ENCODE measurements at regions not wholly inside any gene's neighbourhood (a gene's known extent, or its start where the extent isn't known, plus 50 kb on each side); places are given as distances from the start of the nearest gene placed in this dataset.

GRCh38 chr1:43063394-43064219 lies 104.9 kb upstream of the SLC2A1 start:
- DNase-seq (ENCODE audit: low read depth), result no peak
- H3K9ac ChIP-seq (ENCODE audit: low read length), result no peak overlapping the region
- peaks cover 4% of the 10 kb centered on the region for H3K4me1 ChIP-seq (ENCODE audit: control insufficient read depth, insufficient read depth, low read length)
- H3K4me3 ChIP-seq (ENCODE audit: low read length), result no peak overlapping the region
- peaks cover 49% of the 10 kb centered on the region for H3K27me3 ChIP-seq (replicated peaks; ENCODE audit: control insufficient read depth, insufficient read depth, low read length)
- no peaks in the 10 kb centered on the region for H3K9me3 ChIP-seq (ENCODE audit: control insufficient read depth, low read length)
- H3K36me3 ChIP-seq (ENCODE audit: control insufficient read depth, insufficient read depth, low read length, severe bottlenecking), result no peaks in the 10 kb centered on the region

GRCh38 chr1:43062527-43063095 lies 103.9 kb upstream of the SLC2A1 start:
- H3K27me3 ChIP-seq (replicated peaks; ENCODE audit: control insufficient read depth, insufficient read depth, low read length), result peaks cover 42% of the 10 kb centered on the region
- no peaks in the 10 kb centered on the region for H3K9me3 ChIP-seq (ENCODE audit: control insufficient read depth, low read length)
- no peak for DNase-seq (ENCODE audit: low read depth)
- no peak overlapping the region for H3K9ac ChIP-seq (ENCODE audit: low read length)
- no peak overlapping the region for H3K4me3 ChIP-seq (ENCODE audit: low read length)
- H3K4me1 ChIP-seq (ENCODE audit: control insufficient read depth, insufficient read depth, low read length), result peaks cover 4% of the 10 kb centered on the region
- no peaks in the 10 kb centered on the region for H3K36me3 ChIP-seq (ENCODE audit: control insufficient read depth, insufficient read depth, low read length, severe bottlenecking)

GRCh38 chr1:43061757-43062156 lies 103.1 kb upstream of the SLC2A1 start:
- H3K36me3 ChIP-seq (ENCODE audit: control insufficient read depth, insufficient read depth, low read length, severe bottlenecking), result no peaks in the 10 kb centered on the region
- H3K4me3 ChIP-seq (ENCODE audit: low read length), result no peak overlapping the region
- peaks cover 10% of the 10 kb centered on the region for H3K4me1 ChIP-seq (ENCODE audit: control insufficient read depth, insufficient read depth, low read length)
- H3K27me3 ChIP-seq (replicated peaks; ENCODE audit: control insufficient read depth, insufficient read depth, low read length), result peaks cover 34% of the 10 kb centered on the region
- no peak for DNase-seq (ENCODE audit: low read depth)
- no peak overlapping the region for H3K9ac ChIP-seq (ENCODE audit: low read length)
- H3K9me3 ChIP-seq (ENCODE audit: control insufficient read depth, low read length), result no peaks in the 10 kb centered on the region

- Histone ChIP-seq H3K9me3 (ENCODE audit: control insufficient read depth, low read length) (no peaks in the 10 kb centered on the region), H3K4me3 (ENCODE audit: low read length) (no peak overlapping the region), H3K4me1 (ENCODE audit: control insufficient read depth, insufficient read depth, low read length) (peaks cover 13% of the 10 kb centered on the region), H3K27me3 (replicated peaks; ENCODE audit: control insufficient read depth, insufficient read depth, low read length) (peaks cover 34% of the 10 kb centered on the region), H3K36me3 (ENCODE audit: control insufficient read depth, insufficient read depth, low read length, severe bottlenecking) (no peaks in the 10 kb centered on the region), H3K9ac (ENCODE audit: low read length) (no peak overlapping the region)
- DNase-seq (ENCODE audit: low read depth), result no peak
These were observed 101.2 kb upstream of the SLC2A1 start for GRCh38 chr1:43059640-43060574.

GRCh38 chr1:43058545-43059360 lies 100.1 kb upstream of the SLC2A1 start:
- Histone ChIP-seq H3K4me1 (ENCODE audit: control insufficient read depth, insufficient read depth, low read length) (peaks cover 13% of the 10 kb centered on the region), H3K36me3 (ENCODE audit: control insufficient read depth, insufficient read depth, low read length, severe bottlenecking) (no peaks in the 10 kb centered on the region), H3K27me3 (replicated peaks; ENCODE audit: control insufficient read depth, insufficient read depth, low read length) (peaks cover 31% of the 10 kb centered on the region), H3K9me3 (ENCODE audit: control insufficient read depth, low read length) (no peaks in the 10 kb centered on the region), H3K4me3 (ENCODE audit: low read length) (no peak overlapping the region), H3K9ac (ENCODE audit: low read length) (no peak overlapping the region)
- DNase-seq (ENCODE audit: low read depth), result peak; percentile 38

- Histone ChIP-seq H3K9me3 (ENCODE audit: control insufficient read depth, low read length) (no peaks in the 10 kb centered on the region), H3K36me3 (ENCODE audit: control insufficient read depth, insufficient read depth, low read length, severe bottlenecking) (no peaks in the 10 kb centered on the region), H3K9ac (ENCODE audit: low read length) (no peak overlapping the region), H3K27me3 (replicated peaks; ENCODE audit: control insufficient read depth, insufficient read depth, low read length) (peaks cover 28% of the 10 kb centered on the region), H3K4me1 (ENCODE audit: control insufficient read depth, insufficient read depth, low read length) (peaks cover 13% of the 10 kb centered on the region), H3K4me3 (ENCODE audit: low read length) (no peak overlapping the region)
- no peak for DNase-seq (ENCODE audit: low read depth)
These were observed 99.4 kb upstream of the SLC2A1 start for GRCh38 chr1:43058056-43058455.

GRCh38 chr1:43057567-43057966 lies 98.9 kb upstream of the SLC2A1 start:
- Histone ChIP-seq H3K36me3 (ENCODE audit: control insufficient read depth, insufficient read depth, low read length, severe bottlenecking) (no peaks in the 10 kb centered on the region), H3K9ac (ENCODE audit: low read length) (no peak overlapping the region), H3K4me1 (ENCODE audit: control insufficient read depth, insufficient read depth, low read length) (peaks cover 13% of the 10 kb centered on the region), H3K4me3 (ENCODE audit: low read length) (no peak overlapping the region), H3K9me3 (ENCODE audit: control insufficient read depth, low read length) (no peaks in the 10 kb centered on the region), H3K27me3 (replicated peaks; ENCODE audit: control insufficient read depth, insufficient read depth, low read length) (peaks cover 28% of the 10 kb centered on the region)
- DNase-seq (ENCODE audit: low read depth), result no peak

GRCh38 chr1:43056981-43057391 lies 98.3 kb upstream of the SLC2A1 start:
- H3K9me3 ChIP-seq (ENCODE audit: control insufficient read depth, low read length), result no peaks in the 10 kb centered on the region
- peaks cover 31% of the 10 kb centered on the region for H3K27me3 ChIP-seq (replicated peaks; ENCODE audit: control insufficient read depth, insufficient read depth, low read length)
- H3K36me3 ChIP-seq (ENCODE audit: control insufficient read depth, insufficient read depth, low read length, severe bottlenecking), result no peaks in the 10 kb centered on the region
- no peak overlapping the region for H3K4me3 ChIP-seq (ENCODE audit: low read length)
- no peak overlapping the region for H3K9ac ChIP-seq (ENCODE audit: low read length)
- peak; percentile 49 for DNase-seq (ENCODE audit: low read depth)
- peaks cover 13% of the 10 kb centered on the region for H3K4me1 ChIP-seq (ENCODE audit: control insufficient read depth, insufficient read depth, low read length)

GRCh38 chr1:43056460-43056859 lies 97.8 kb upstream of the SLC2A1 start:
- Histone ChIP-seq H3K9me3 (ENCODE audit: control insufficient read depth, low read length) (no peaks in the 10 kb centered on the region), H3K9ac (ENCODE audit: low read length) (no peak overlapping the region), H3K27me3 (replicated peaks; ENCODE audit: control insufficient read depth, insufficient read depth, low read length) (peaks cover 31% of the 10 kb centered on the region), H3K4me3 (ENCODE audit: low read length) (no peak overlapping the region), H3K4me1 (ENCODE audit: control insufficient read depth, insufficient read depth, low read length) (peaks cover 13% of the 10 kb centered on the region), H3K36me3 (ENCODE audit: control insufficient read depth, insufficient read depth, low read length, severe bottlenecking) (no peaks in the 10 kb centered on the region)
- no peak for DNase-seq (ENCODE audit: low read depth)

- Histone ChIP-seq H3K4me1 (ENCODE audit: control insufficient read depth, insufficient read depth, low read length) (peaks cover 13% of the 10 kb centered on the region), H3K4me3 (ENCODE audit: low read length) (no peak overlapping the region), H3K9me3 (ENCODE audit: control insufficient read depth, low read length) (no peaks in the 10 kb centered on the region), H3K36me3 (ENCODE audit: control insufficient read depth, insufficient read depth, low read length, severe bottlenecking) (no peaks in the 10 kb centered on the region), H3K9ac (ENCODE audit: low read length) (no peak overlapping the region), H3K27me3 (replicated peaks; ENCODE audit: control insufficient read depth, insufficient read depth, low read length) (peaks cover 35% of the 10 kb centered on the region)
- no peak for DNase-seq (ENCODE audit: low read depth)
These were observed 96.3 kb upstream of the SLC2A1 start for GRCh38 chr1:43054961-43055360.
